CD4-positive, alpha-beta T cell (primary cell): ENCODE measurements at regions not wholly inside any gene's neighbourhood (a gene's known extent, or its start where the extent isn't known, plus 50 kb on each side); places are given as distances from the start of the nearest gene placed in this dataset.

Source experiments
- ATAC-seq: fragments of 200-7000 bp; cut with Tn5 transposase; one replicate; pipeline ENCODE4 v1.10.0; 2022; ENCODE audit warnings: mild to moderate bottlenecking; ENCODE audit not compliant: poor library complexity
- CTCF ChIA-PET: fragments of 350-600 bp; sonication (Branson Sonifier 250); formaldehyde crosslinking; loops from one replicate; lab custom pipeline; 2021; ENCODE audit warnings: antibody characterized with exemption, inconsistent platforms; lab: Charles Lee
- POLR2A ChIA-PET: fragments of 350-600 bp; sonication (Branson Sonifier 250); formaldehyde crosslinking; loops from one replicate; lab custom pipeline; 2021; ENCODE audit warnings: antibody characterized with exemption, inconsistent platforms; lab: Charles Lee
- DNase-seq, 14 experiments: peaks; one replicate each; pipeline ENCODE4 v3.0.0-alpha.2; 2013 to 2020; ENCODE audit warnings: mixed read lengths in 2 of 14
- H3K27ac ChIP-seq, 2 donors: one replicate each; pipeline versions ENCODE4 v1.5.1 to v1.7.0; 2013; ENCODE audit warnings: low read length in 2 of 2, low read depth in 1 of 2, mild to moderate bottlenecking in 1 of 2
- H3K27me3 ChIP-seq, 2 experiments: 1 replicate in 1 of 2; 2 replicates in 1 of 2; pipeline versions ENCODE4 v1.6.1 to v1.7.0; 2013; ENCODE audit warnings: low read length in 2 of 2, control low read depth in 1 of 2, mild to moderate bottlenecking in 1 of 2, moderate library complexity in 1 of 2; ENCODE audit not compliant: insufficient read depth in 2 of 2, control insufficient read depth in 1 of 2
- H3K36me3 ChIP-seq: one replicate; pipeline ENCODE4 v1.6.1; 2013; ENCODE audit warnings: low read length, control low read depth; ENCODE audit not compliant: insufficient read depth
- H3K4me1 ChIP-seq: one replicate; pipeline ENCODE4 v1.6.1; 2013; ENCODE audit warnings: low read length, control low read depth; ENCODE audit not compliant: insufficient read depth
- H3K4me3 ChIP-seq: one replicate; pipeline ENCODE4 v1.5.1; 2013; ENCODE audit warnings: mild to moderate bottlenecking, low read length, moderate library complexity
- H3K9me3 ChIP-seq, 2 experiments: 1 replicate in 1 of 2; 2 replicates in 1 of 2; pipeline versions ENCODE4 v1.6.1 to v1.7.0; 2013; ENCODE audit warnings: low read length in 2 of 2, mild to moderate bottlenecking in 2 of 2, control low read depth in 1 of 2, moderate library complexity in 1 of 2; ENCODE audit not compliant: control insufficient read depth in 1 of 2, insufficient read depth in 1 of 2
- H3K27ac Mint-ChIP-seq: one replicate; pipeline ENCODE4 v1.8.0; 2020; ENCODE audit warnings: mixed read lengths
- H3K27me3 Mint-ChIP-seq: one replicate; pipeline ENCODE4 v1.8.0; 2021; ENCODE audit warnings: mixed read lengths
- H3K36me3 Mint-ChIP-seq: one replicate; pipeline ENCODE4 v1.8.0; 2021; ENCODE audit warnings: low read depth, mixed read lengths
- H3K4me1 Mint-ChIP-seq: one replicate; pipeline ENCODE4 v1.8.0; 2021; ENCODE audit warnings: low read depth, mixed read lengths
- H3K4me3 Mint-ChIP-seq: one replicate; pipeline ENCODE4 v1.8.0; 2020; ENCODE audit warnings: mild to moderate bottlenecking, mixed read lengths
- H3K9me3 Mint-ChIP-seq: one replicate; pipeline ENCODE4 v1.8.0; 2020; ENCODE audit warnings: mixed read lengths
- CTCF ChIP-seq: fragments of 200-600 bp; IDR thresholded peaks from one replicate; pipeline ENCODE4 v1.8.0; 2022; ENCODE audit warnings: antibody characterized with exemption, mild to moderate bottlenecking
- intact Hi-C, 2 experiments: fragments of 100-400 bp; cut with DNase I in 1 of 2; cut with micrococcal nuclease in 1 of 2; formaldehyde crosslinking; loops; one replicate each; pipeline versions ENCODE4 v1.15.1 to v1.9.0; 2023 to 2025; cut with DNase I, micrococcal nuclease

DNA sequence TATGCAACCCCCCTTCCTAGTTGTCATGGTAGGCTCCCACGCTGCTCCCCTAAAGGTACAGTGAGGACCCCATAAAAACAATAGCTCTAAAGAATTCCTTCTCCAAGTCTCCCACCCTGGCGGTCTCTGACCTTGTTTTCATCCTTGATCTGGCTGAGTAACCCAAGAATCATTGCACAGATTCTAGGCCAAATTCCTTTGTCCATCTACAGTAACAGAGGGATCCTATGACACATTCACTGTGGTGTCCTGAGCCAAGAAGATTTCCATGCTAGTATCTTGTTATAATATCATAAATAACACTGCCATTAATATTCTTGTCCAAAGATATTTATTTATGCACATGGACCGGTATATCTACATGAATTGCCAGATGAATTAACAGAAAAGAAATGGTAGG is 240.2 kb downstream of the CYP26B1 start:
- intact Hi-C loops = no loop called here
- no peak for TF ChIP-seq CTCF
- DNase-seq (no peak), ATAC-seq (no peak)
- no peaks in the 10 kb centered on the region for H3K9me3 ChIP-seq
- ChIA-PET POLR2A (no interaction called here), CTCF (no interaction called here)
- no peak overlapping the region for H3K4me3 Mint-ChIP-seq
- no peaks in the 10 kb centered on the region for H3K36me3 Mint-ChIP-seq
- no peaks in the 10 kb centered on the region for H3K4me1 ChIP-seq
- no peak overlapping the region for H3K27ac ChIP-seq
- peaks cover 6 to 9% of the 10 kb centered on the region in 2 experiments for H3K27me3 ChIP-seq
- H3K27me3 Mint-ChIP-seq = peaks cover 32% of the 10 kb centered on the region
- H3K27ac Mint-ChIP-seq = no peak overlapping the region
- H3K4me1 Mint-ChIP-seq = no peaks in the 10 kb centered on the region
- H3K4me3 ChIP-seq = no peak overlapping the region
- no peaks in the 10 kb centered on the region for H3K36me3 ChIP-seq
- H3K9me3 Mint-ChIP-seq = peaks cover 8% of the 10 kb centered on the region

DNA sequence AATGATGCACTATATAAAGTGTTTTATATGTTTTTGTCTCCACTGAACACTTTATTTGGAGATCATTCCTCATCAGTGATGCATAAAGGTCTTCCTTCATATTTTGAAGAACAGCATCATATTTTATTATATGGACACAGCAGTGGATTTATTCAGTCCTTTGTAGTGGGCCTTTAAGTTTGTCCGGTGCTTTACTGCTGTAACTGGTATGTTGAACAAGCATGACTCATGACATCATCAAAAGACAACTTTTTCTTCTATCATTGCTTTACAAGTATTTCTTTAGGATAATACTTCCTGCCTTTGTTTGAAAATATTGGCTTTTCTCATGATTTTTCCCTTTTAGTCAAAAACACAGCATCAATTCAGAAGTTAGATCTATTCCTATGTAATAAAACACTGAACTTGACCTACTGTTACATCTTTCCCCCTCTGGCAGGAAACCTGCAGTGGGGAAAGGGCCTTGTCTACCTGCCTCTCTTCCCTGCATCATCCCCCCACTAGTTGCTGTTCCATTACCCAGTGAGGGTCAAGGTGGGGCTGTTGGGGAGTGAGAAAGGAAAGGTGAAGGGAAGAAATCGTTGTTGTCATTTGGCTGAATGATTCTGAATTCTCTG is 241.2 kb downstream of the CYP26B1 start:
- H3K4me1 ChIP-seq = no peaks in the 10 kb centered on the region
- POLR2A ChIA-PET = no interaction called here
- no peak for ATAC-seq
- Mint-ChIP-seq H3K4me1 (no peaks in the 10 kb centered on the region), H3K4me3 (no peak overlapping the region), H3K27me3 (peaks cover 32% of the 10 kb centered on the region), H3K9me3 (peaks cover 8% of the 10 kb centered on the region), H3K36me3 (no peaks in the 10 kb centered on the region), H3K27ac (no peak overlapping the region)
- H3K36me3 ChIP-seq = no peaks in the 10 kb centered on the region
- H3K9me3 ChIP-seq = no peaks in the 10 kb centered on the region
- no peak overlapping the region for H3K27ac ChIP-seq
- no peak for TF ChIP-seq CTCF
- H3K27me3 ChIP-seq = peaks cover 6 to 9% of the 10 kb centered on the region in 2 experiments
- intact Hi-C loops = no loop called here
- CTCF ChIA-PET = no interaction called here
- no peak for DNase-seq
- H3K4me3 ChIP-seq = no peak overlapping the region

DNA sequence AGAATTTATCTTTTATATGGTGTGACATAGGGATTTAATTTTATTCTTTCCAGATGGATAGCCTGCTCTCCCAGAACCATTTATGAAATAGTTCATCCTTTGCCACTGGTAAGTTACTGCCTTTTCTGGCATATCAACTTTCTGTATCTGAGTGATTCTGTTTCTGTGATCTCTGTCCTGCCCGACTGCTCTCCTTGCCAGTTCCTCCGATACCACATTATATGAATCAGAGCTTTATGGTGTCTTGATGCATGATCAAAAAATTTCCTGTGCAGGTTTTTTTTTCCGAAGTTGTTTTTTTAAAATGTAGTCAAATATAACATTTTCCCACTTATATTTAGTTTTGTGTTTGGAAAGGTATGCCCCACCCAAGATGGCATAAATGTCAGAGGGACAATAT is 242.5 kb downstream of the CYP26B1 start:
- H3K27ac ChIP-seq = no peak overlapping the region

More for the DNA sequence above, 242.5 kb downstream of the CYP26B1 start:
- no peaks in the 10 kb centered on the region for H3K4me1 ChIP-seq
- intact Hi-C loops = no loop called here
- H3K36me3 Mint-ChIP-seq = no peaks in the 10 kb centered on the region
- peaks cover 7% of the 10 kb centered on the region for H3K9me3 Mint-ChIP-seq
- POLR2A ChIA-PET = no interaction called here
- no peak for DNase-seq
- CTCF ChIA-PET = no interaction called here
- H3K4me3 ChIP-seq = no peak overlapping the region
- H3K9me3 ChIP-seq = no peaks in the 10 kb centered on the region
- H3K27me3 Mint-ChIP-seq = peaks cover 37% of the 10 kb centered on the region
- no peak overlapping the region for H3K4me3 Mint-ChIP-seq
- no peaks in the 10 kb centered on the region for H3K36me3 ChIP-seq
- no peak for ATAC-seq
- TF ChIP-seq CTCF = no peak
- H3K27me3 ChIP-seq = peaks cover 6 to 9% of the 10 kb centered on the region in 2 experiments
- no peaks in the 10 kb centered on the region for H3K4me1 Mint-ChIP-seq
- no peak overlapping the region for H3K27ac Mint-ChIP-seq
